IPS-15b (cell line): ENCODE measurements at regions not wholly inside any gene's neighbourhood (a gene's known extent, or its start where the extent isn't known, plus 50 kb on each side); places are given as distances from the start of the nearest gene placed in this dataset.

Source experiments
- H3K27me3 ChIP-seq: one replicate; pipeline ENCODE4 v1.6.1; 2013; ENCODE audit warnings: low read length; ENCODE audit not compliant: control insufficient read depth, insufficient read depth
- H3K36me3 ChIP-seq: one replicate; pipeline ENCODE4 v1.6.1; 2013; ENCODE audit warnings: low read length; ENCODE audit not compliant: control insufficient read depth, insufficient read depth
- H3K4me1 ChIP-seq: one replicate; pipeline ENCODE4 v1.6.1; 2013; ENCODE audit warnings: mild to moderate bottlenecking, low read length; ENCODE audit not compliant: control insufficient read depth, insufficient read depth
- H3K4me3 ChIP-seq: one replicate; pipeline ENCODE4 v1.5.1; 2013; ENCODE audit warnings: low read depth, low read length
- H3K9ac ChIP-seq: one replicate; pipeline ENCODE4 v1.6.1; 2013; ENCODE audit warnings: low read depth, mild to moderate bottlenecking, low read length
- H3K9me3 ChIP-seq: one replicate; pipeline ENCODE4 v1.6.1; 2013; ENCODE audit warnings: mild to moderate bottlenecking, low read length; ENCODE audit not compliant: control insufficient read depth, insufficient read depth

- Histone ChIP-seq H3K27me3 (no peaks in the 10 kb centered on the region), H3K9ac (no peak overlapping the region), H3K9me3 (no peaks in the 10 kb centered on the region), H3K36me3 (no peaks in the 10 kb centered on the region), H3K4me3 (no peak overlapping the region), H3K4me1 (no peaks in the 10 kb centered on the region)
Measured at GRCh38 chr2:185337033-185337432, 401.6 kb upstream of the FSIP2 start.

- Histone ChIP-seq H3K9ac (no peak overlapping the region), H3K36me3 (no peaks in the 10 kb centered on the region), H3K27me3 (no peaks in the 10 kb centered on the region), H3K4me1 (no peaks in the 10 kb centered on the region), H3K9me3 (no peaks in the 10 kb centered on the region), H3K4me3 (no peak overlapping the region)
Measured at GRCh38 chr2:185338104-185338503, 400.5 kb upstream of the FSIP2 start.

GRCh38 chr2:185347445-185347844 is 391.2 kb upstream of the FSIP2 start:
- Histone ChIP-seq H3K36me3 (no peaks in the 10 kb centered on the region), H3K4me1 (no peaks in the 10 kb centered on the region), H3K27me3 (no peaks in the 10 kb centered on the region), H3K4me3 (no peak overlapping the region), H3K9me3 (no peaks in the 10 kb centered on the region), H3K9ac (no peak overlapping the region)

GRCh38 chr2:185360776-185361175 is 377.8 kb upstream of the FSIP2 start:
- no peak overlapping the region for H3K4me3 ChIP-seq
- no peaks in the 10 kb centered on the region for H3K27me3 ChIP-seq
- no peaks in the 10 kb centered on the region for H3K36me3 ChIP-seq
- no peak overlapping the region for H3K9ac ChIP-seq
- H3K9me3 ChIP-seq, result no peaks in the 10 kb centered on the region
- H3K4me1 ChIP-seq, result no peaks in the 10 kb centered on the region

GRCh38 chr2:185372188-185372587 is 366.4 kb upstream of the FSIP2 start:
- Histone ChIP-seq H3K36me3 (no peaks in the 10 kb centered on the region), H3K9me3 (no peaks in the 10 kb centered on the region), H3K9ac (no peak overlapping the region), H3K27me3 (no peaks in the 10 kb centered on the region), H3K4me3 (no peak overlapping the region), H3K4me1 (no peaks in the 10 kb centered on the region)

- Histone ChIP-seq H3K9ac (no peak overlapping the region), H3K4me1 (no peaks in the 10 kb centered on the region), H3K36me3 (no peaks in the 10 kb centered on the region), H3K9me3 (no peaks in the 10 kb centered on the region), H3K4me3 (no peak overlapping the region), H3K27me3 (no peaks in the 10 kb centered on the region)
Measured at GRCh38 chr2:185373229-185373628, 365.4 kb upstream of the FSIP2 start.

- Histone ChIP-seq H3K4me3 (no peak overlapping the region), H3K36me3 (no peaks in the 10 kb centered on the region), H3K9ac (no peak overlapping the region), H3K27me3 (no peaks in the 10 kb centered on the region), H3K9me3 (no peaks in the 10 kb centered on the region), H3K4me1 (no peaks in the 10 kb centered on the region)
Measured at GRCh38 chr2:185374878-185375277, 363.7 kb upstream of the FSIP2 start.

GRCh38 chr2:185375731-185376130 is 362.9 kb upstream of the FSIP2 start:
- Histone ChIP-seq H3K36me3 (no peaks in the 10 kb centered on the region), H3K4me3 (no peak overlapping the region), H3K9ac (no peak overlapping the region), H3K4me1 (no peaks in the 10 kb centered on the region), H3K27me3 (no peaks in the 10 kb centered on the region), H3K9me3 (no peaks in the 10 kb centered on the region)

GRCh38 chr2:185381631-185382030 is 357.0 kb upstream of the FSIP2 start:
- H3K27me3 ChIP-seq, result no peaks in the 10 kb centered on the region
- H3K4me1 ChIP-seq, result no peaks in the 10 kb centered on the region
- H3K4me3 ChIP-seq, result no peak overlapping the region
- H3K9me3 ChIP-seq, result no peaks in the 10 kb centered on the region
- H3K36me3 ChIP-seq, result no peaks in the 10 kb centered on the region
- H3K9ac ChIP-seq, result no peak overlapping the region

- H3K9ac ChIP-seq, result no peak overlapping the region
- no peaks in the 10 kb centered on the region for H3K36me3 ChIP-seq
- H3K9me3 ChIP-seq, result no peaks in the 10 kb centered on the region
- H3K4me3 ChIP-seq, result no peak overlapping the region
- H3K27me3 ChIP-seq, result no peaks in the 10 kb centered on the region
- no peaks in the 10 kb centered on the region for H3K4me1 ChIP-seq
Measured at GRCh38 chr2:185384822-185385560, 353.6 kb upstream of the FSIP2 start.

GRCh38 chr2:185388226-185388625 is 350.4 kb upstream of the FSIP2 start:
- Histone ChIP-seq H3K36me3 (no peaks in the 10 kb centered on the region), H3K4me3 (no peak overlapping the region), H3K9ac (no peak overlapping the region), H3K27me3 (no peaks in the 10 kb centered on the region), H3K4me1 (no peaks in the 10 kb centered on the region), H3K9me3 (no peaks in the 10 kb centered on the region)

- H3K4me1 ChIP-seq, result no peaks in the 10 kb centered on the region
- no peaks in the 10 kb centered on the region for H3K36me3 ChIP-seq
- no peak overlapping the region for H3K9ac ChIP-seq
- H3K4me3 ChIP-seq, result no peak overlapping the region
- no peaks in the 10 kb centered on the region for H3K9me3 ChIP-seq
- H3K27me3 ChIP-seq, result no peaks in the 10 kb centered on the region
Measured at GRCh38 chr2:185391543-185391942, 347.1 kb upstream of the FSIP2 start.
